HepG2 (cell line): ENCODE measurements at regions not wholly inside any gene's neighbourhood (a gene's known extent, or its start where the extent isn't known, plus 50 kb on each side); places are given as distances from the start of the nearest gene placed in this dataset.

ENCODE experiments used
- ATAC-seq: fragments of 200-7000 bp; cut with Tn5 transposase; 3 replicates; pipeline ENCODE4 v1.9.1; 2020; ENCODE audit warnings: mild to moderate bottlenecking, moderate library complexity
- BruUV-seq: library from RNA; stranded (reverse); fragments of 400-500 nt; replicated peaks from 2 replicates; lab custom pipeline; 2021; lab: Mats Ljungman, UMichigan
- CTCF ChIA-PET: fragments of 300-600 bp; formaldehyde crosslinking; extraction: SDS; loops from one replicate; lab custom pipeline; 2021; ENCODE audit warnings: low total read pairs, inconsistent platforms, low intra/inter-chr PET ratio; lab: Yijun Ruan, JAX
- POLR2A ChIA-PET: fragments of 350-600 bp; sonication (Branson Sonifier 250); formaldehyde crosslinking; loops from one replicate; lab custom pipeline; 2020; ENCODE audit warnings: antibody characterized with exemption, inconsistent platforms; lab: Yijun Ruan, JAX
- DNase-seq: peaks from one replicate; pipeline ENCODE4 v3.0.0-alpha.2; 2015; ENCODE audit warnings: low spot score
- FAIRE-seq: peaks from 3 replicates; lab custom pipeline; 2011; peaks lifted over from hg19 to GRCh38; lab: Jason Lieb, UNC
- H2AFZ ChIP-seq: one replicate; pipeline ENCODE4 v1.6.1; 2011; ENCODE audit warnings: low read length, inconsistent platforms
- H3K27ac ChIP-seq: fragments of 300-600 bp; 3 replicates; pipeline ENCODE4 v1.8.0; 2011; ENCODE audit warnings: mixed run types, mild to moderate bottlenecking, mixed read lengths, low read length, inconsistent platforms; ENCODE audit not compliant: insufficient read depth; ENCODE audit errors: extremely low read length
- H3K27me3 ChIP-seq, 2 experiments: fragments of 200-600 bp in 1 of 2; 2 replicates in 1 of 2; 3 replicates in 1 of 2; pipeline versions ENCODE4 v1.6.0 to v1.8.0; 2011; ENCODE audit warnings: low read length in 2 of 2, mild to moderate bottlenecking in 2 of 2, moderate library complexity in 2 of 2, inconsistent platforms in 1 of 2; ENCODE audit not compliant: insufficient read depth in 2 of 2, control insufficient read depth in 1 of 2
- H3K36me3 ChIP-seq, 2 experiments: fragments of 200-600 bp in 1 of 2; replicated peaks in 1 of 2; 2 replicates in 1 of 2; 3 replicates in 1 of 2; pipeline versions ENCODE4 v1.5.1 to v1.8.0; 2011; ENCODE audit warnings: low read length in 2 of 2, inconsistent platforms in 1 of 2; ENCODE audit not compliant: insufficient read depth in 2 of 2, control insufficient read depth in 1 of 2
- H3K4me1 ChIP-seq: 2 replicates; pipeline ENCODE4 v1.5.1; 2012; ENCODE audit warnings: low read length, inconsistent platforms; ENCODE audit not compliant: insufficient read depth
- H3K4me2 ChIP-seq: 2 replicates; pipeline ENCODE4 v1.6.0; 2011; ENCODE audit warnings: low read depth, low read length, inconsistent platforms
- H3K4me3 ChIP-seq, 3 experiments: fragments of 200-600 bp in 1 of 3; sonication (generic), shearing (Covaris generic) in 1 of 3; replicated peaks in 1 of 3; 2 replicates each; pipeline ENCODE4 v1.5.1; 2011 to 2016; ENCODE audit warnings: low read length in 3 of 3, inconsistent platforms in 2 of 3, low read depth in 2 of 3, mild to moderate bottlenecking in 2 of 3, control low read depth in 1 of 3, mixed read lengths in 1 of 3; ENCODE audit not compliant: insufficient read depth in 1 of 3
- H3K79me2 ChIP-seq: one replicate; pipeline ENCODE4 v1.6.1; 2011; ENCODE audit warnings: low read length, inconsistent platforms; ENCODE audit not compliant: insufficient read depth
- H3K9ac ChIP-seq: 2 replicates; pipeline ENCODE4 v1.6.0; 2011; ENCODE audit warnings: mild to moderate bottlenecking, low read depth, low read length, inconsistent platforms; ENCODE audit not compliant: insufficient read depth
- H3K9me3 ChIP-seq: 2 replicates; pipeline ENCODE4 v1.5.1; 2012; ENCODE audit warnings: mild to moderate bottlenecking, low read length
- H4K20me1 ChIP-seq: 2 replicates; pipeline ENCODE4 v1.6.0; 2011; ENCODE audit warnings: inconsistent platforms, mild to moderate bottlenecking, low read length, moderate library complexity; ENCODE audit not compliant: insufficient read depth
- TBL1XR1 ChIP-seq: fragments of 150-350 bp; IDR thresholded peaks from 2 replicates; pipeline ENCODE4 v1.6.1; 2014; ENCODE audit warnings: borderline replicate concordance, low read length; ENCODE audit not compliant: partially characterized antibody
- XBP1 ChIP-seq: sonication (generic); formaldehyde crosslinking; IDR thresholded peaks from 2 replicates; pipeline ENCODE4 v1.5.0; 2020; ENCODE audit warnings: missing genetic modification reagents
- ZBTB1 ChIP-seq: sonication (generic); formaldehyde crosslinking; IDR thresholded peaks from 2 replicates; pipeline ENCODE4 v1.4.0; 2020; ENCODE audit warnings: missing genetic modification reagents, borderline replicate concordance
- ZMYM3 ChIP-seq: sonication (generic); formaldehyde crosslinking; IDR thresholded peaks from 2 replicates; pipeline ENCODE4 v1.5.1; 2020; ENCODE audit warnings: mild to moderate bottlenecking, missing genetic modification reagents
- WGBS: methylation state at CpG from one replicate; pipeline ENCODE4 v1.1.6; 2017; ENCODE audit warnings: low lambda C conversion rate; 5-methylcytosine and 5-hydroxymethylcytosine counted together
- in situ Hi-C: cut with HindIII; loops from 2 replicates; pipeline ENCODE4 v1.10.0; 2017; ENCODE audit warnings: low pct_unique_long_range_greater_than_20kb; ENCODE audit not compliant: extremely low pct_ligation_motif_present
- intact Hi-C: fragments of 100-400 bp; cut with micrococcal nuclease; formaldehyde crosslinking; loops from one replicate; pipeline ENCODE4 v1.10.0; 2022; ENCODE audit not compliant: unreplicated experiment
- TF ChIP-seq, protein P1 (sequence below): sonication (generic); formaldehyde crosslinking; IDR thresholded peaks from 2 replicates; pipeline ENCODE4 v1.8.1; 2023; ENCODE audit warnings: mild to moderate bottlenecking, missing genetic modification reagents, borderline replicate concordance
- TF ChIP-seq, protein P2 (sequence below): sonication (generic); formaldehyde crosslinking; IDR thresholded peaks from 2 replicates; pipeline ENCODE4 v1.4.0; 2020; ENCODE audit warnings: mild to moderate bottlenecking, missing genetic modification reagents, borderline replicate concordance
- TF ChIP-seq, protein P3 (sequence below): sonication (generic); formaldehyde crosslinking; IDR thresholded peaks from 2 replicates; pipeline ENCODE4 v1.8.0; 2022; ENCODE audit warnings: mild to moderate bottlenecking, missing genetic modification reagents, borderline replicate concordance
- TF ChIP-seq, protein P4 (sequence below): sonication (generic); formaldehyde crosslinking; IDR thresholded peaks from 2 replicates; pipeline ENCODE4 v1.4.0; 2020; ENCODE audit warnings: missing genetic modification reagents, mild to moderate bottlenecking, borderline replicate concordance

DNA sequence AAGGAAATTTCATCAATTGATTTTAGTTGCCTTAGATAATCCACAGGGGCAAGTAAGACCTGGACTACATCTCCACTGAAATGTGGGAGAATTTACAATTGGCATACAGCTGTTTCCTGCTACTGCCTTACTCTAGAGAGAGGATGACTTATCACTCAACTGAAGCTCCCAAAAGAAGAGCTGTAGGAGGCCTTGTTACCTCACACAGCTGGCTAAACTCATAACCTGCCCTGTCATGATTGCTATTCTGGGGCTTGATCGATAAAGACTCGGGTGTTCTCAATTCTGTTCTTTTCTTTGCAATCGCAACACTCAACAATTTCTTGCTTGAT, 1396.4 kb downstream of the EFNB2 start:
- DNase-seq (no peak), ATAC-seq (peak; percentile 33), FAIRE-seq (no peak)
- TF ChIP-seq XBP1 (CRISPR knock-in tag), result no peak
- TF ChIP-seq, protein P1, sequence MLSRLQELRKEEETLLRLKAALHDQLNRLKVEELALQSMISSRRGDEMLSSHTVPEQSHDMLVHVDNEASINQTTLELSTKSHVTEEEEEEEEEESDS, result no peak
- TF ChIP-seq, protein P2, sequence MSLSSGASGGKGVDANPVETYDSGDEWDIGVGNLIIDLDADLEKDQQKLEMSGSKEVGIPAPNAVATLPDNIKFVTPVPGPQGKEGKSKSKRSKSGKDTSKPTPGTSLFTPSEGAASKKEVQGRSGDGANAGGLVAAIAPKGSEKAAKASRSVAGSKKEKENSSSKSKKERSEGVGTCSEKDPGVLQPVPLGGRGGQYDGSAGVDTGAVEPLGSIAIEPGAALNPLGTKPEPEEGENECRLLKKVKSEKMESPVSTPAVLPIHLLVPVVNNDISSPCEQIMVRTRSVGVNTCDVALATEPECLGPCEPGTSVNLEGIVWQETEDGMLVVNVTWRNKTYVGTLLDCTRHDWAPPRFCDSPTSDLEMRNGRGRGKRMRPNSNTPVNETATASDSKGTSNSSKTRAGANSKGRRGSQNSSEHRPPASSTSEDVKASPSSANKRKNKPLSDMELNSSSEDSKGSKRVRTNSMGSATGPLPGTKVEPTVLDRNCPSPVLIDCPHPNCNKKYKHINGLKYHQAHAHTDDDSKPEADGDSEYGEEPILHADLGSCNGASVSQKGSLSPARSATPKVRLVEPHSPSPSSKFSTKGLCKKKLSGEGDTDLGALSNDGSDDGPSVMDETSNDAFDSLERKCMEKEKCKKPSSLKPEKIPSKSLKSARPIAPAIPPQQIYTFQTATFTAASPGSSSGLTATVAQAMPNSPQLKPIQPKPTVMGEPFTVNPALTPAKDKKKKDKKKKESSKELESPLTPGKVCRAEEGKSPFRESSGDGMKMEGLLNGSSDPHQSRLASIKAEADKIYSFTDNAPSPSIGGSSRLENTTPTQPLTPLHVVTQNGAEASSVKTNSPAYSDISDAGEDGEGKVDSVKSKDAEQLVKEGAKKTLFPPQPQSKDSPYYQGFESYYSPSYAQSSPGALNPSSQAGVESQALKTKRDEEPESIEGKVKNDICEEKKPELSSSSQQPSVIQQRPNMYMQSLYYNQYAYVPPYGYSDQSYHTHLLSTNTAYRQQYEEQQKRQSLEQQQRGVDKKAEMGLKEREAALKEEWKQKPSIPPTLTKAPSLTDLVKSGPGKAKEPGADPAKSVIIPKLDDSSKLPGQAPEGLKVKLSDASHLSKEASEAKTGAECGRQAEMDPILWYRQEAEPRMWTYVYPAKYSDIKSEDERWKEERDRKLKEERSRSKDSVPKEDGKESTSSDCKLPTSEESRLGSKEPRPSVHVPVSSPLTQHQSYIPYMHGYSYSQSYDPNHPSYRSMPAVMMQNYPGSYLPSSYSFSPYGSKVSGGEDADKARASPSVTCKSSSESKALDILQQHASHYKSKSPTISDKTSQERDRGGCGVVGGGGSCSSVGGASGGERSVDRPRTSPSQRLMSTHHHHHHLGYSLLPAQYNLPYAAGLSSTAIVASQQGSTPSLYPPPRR (CRISPR knock-in tag), result no peak
- no peak for TF ChIP-seq ZBTB1 (CRISPR knock-in tag)
- TF ChIP-seq, protein P3, sequence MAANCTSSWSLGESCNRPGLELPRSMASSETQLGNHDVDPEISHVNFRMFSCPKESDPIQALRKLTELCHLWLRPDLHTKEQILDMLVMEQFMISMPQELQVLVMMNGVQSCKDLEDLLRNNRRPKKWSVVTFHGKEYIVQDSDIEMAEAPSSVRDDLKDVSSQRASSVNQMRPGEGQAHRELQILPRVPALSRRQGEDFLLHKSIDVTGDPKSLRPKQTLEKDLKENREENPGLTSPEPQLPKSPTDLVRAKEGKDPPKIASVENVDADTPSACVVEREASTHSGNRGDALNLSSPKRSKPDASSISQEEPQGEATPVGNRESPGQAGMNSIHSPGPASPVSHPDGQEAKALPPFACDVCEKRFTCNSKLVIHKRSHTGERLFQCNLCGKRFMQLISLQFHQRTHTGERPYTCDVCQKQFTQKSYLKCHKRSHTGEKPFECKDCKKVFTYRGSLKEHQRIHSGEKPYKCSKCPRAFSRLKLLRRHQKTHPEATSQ, result no peak
- no peak for TF ChIP-seq TBL1XR1
- TF ChIP-seq, protein P4, sequence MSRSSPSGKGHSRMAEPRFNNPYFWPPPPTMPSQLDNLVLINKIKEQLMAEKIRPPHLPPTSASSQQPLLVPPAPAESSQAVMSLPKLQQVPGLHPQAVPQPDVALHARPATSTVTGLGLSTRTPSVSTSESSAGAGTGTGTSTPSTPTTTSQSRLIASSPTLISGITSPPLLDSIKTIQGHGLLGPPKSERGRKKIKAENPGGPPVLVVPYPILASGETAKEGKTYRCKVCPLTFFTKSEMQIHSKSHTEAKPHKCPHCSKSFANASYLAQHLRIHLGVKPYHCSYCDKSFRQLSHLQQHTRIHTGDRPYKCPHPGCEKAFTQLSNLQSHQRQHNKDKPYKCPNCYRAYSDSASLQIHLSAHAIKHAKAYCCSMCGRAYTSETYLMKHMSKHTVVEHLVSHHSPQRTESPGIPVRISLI (CRISPR knock-in tag), result no peak
- TF ChIP-seq ZMYM3 (CRISPR knock-in tag), result no peak
- intact Hi-C loops, result no loop called here
- Histone ChIP-seq H3K36me3 (no peaks in the 10 kb centered on the region), H3K9ac (no peak overlapping the region), H3K27ac (no peak overlapping the region), H3K4me1 (0 out of 2 replicates have a peak, but pooled peaks cover 6% of the 10 kb centered on the region), H3K4me3 (peak overlapping the region in 2 of 3 experiments; percentile 66 to 68; a peak in 2 of 6 replicates), H3K9me3 (0 out of 2 replicates have a peak, but pooled peaks cover 4% of the 10 kb centered on the region), H3K27me3 (no peaks in the 10 kb centered on the region; a peak in 1 of 5 replicates), H4K20me1 (no peaks in the 10 kb centered on the region), H3K79me2 (no peaks in the 10 kb centered on the region), H2AFZ (peak overlapping the region; percentile 95), H3K4me2 (peak overlapping the region; percentile 82)
- POLR2A ChIA-PET, result no interaction called here
- 0% methylated on average over 3 of the region's 3 CpGs for WGBS
- in situ Hi-C loops, result no loop called here
- BruUV-seq, result no TSS peak
- CTCF ChIA-PET, result no interaction called here
